ENCODE measurements at regions not wholly inside any gene's neighbourhood (a gene's known extent, or its start where the extent isn't known, plus 50 kb on each side); places are given as distances from the start of the nearest gene placed in this dataset.

- no peak for DNase-seq
- no peaks in the 10 kb centered on the region for H3K36me3 Mint-ChIP-seq (ENCODE audit: insufficient read depth)
- H3K9me3 Mint-ChIP-seq: no peaks in the 10 kb centered on the region
- H3K4me1 Mint-ChIP-seq (ENCODE audit: low read depth): no peaks in the 10 kb centered on the region
- no peak overlapping the region for H3K4me3 Mint-ChIP-seq
- peaks cover 8% of the 10 kb centered on the region for H3K27me3 Mint-ChIP-seq (ENCODE audit: low read depth)
- ATAC-seq: no peak
Observed at GRCh38 chr10:34001087-34001580, 666.7 kb upstream of the NRP1 start.

- H3K9me3 Mint-ChIP-seq: no peaks in the 10 kb centered on the region
- peaks cover 11% of the 10 kb centered on the region for H3K27me3 Mint-ChIP-seq (ENCODE audit: low read depth)
- no peaks in the 10 kb centered on the region for H3K36me3 Mint-ChIP-seq (ENCODE audit: insufficient read depth)
- no peaks in the 10 kb centered on the region for H3K4me1 Mint-ChIP-seq (ENCODE audit: low read depth)
- no peak overlapping the region for H3K4me3 Mint-ChIP-seq
- no peak for DNase-seq
- no peak for ATAC-seq
Observed at GRCh38 chr10:33993917-33994316, 659.5 kb upstream of the NRP1 start.

GRCh38 chr10:33991924-33992323 is 657.5 kb upstream of the NRP1 start:
- H3K9me3 Mint-ChIP-seq: no peaks in the 10 kb centered on the region
- no peaks in the 10 kb centered on the region for H3K4me1 Mint-ChIP-seq (ENCODE audit: low read depth)
- ATAC-seq: no peak
- no peak overlapping the region for H3K4me3 Mint-ChIP-seq
- H3K36me3 Mint-ChIP-seq (ENCODE audit: insufficient read depth): no peaks in the 10 kb centered on the region
- peaks cover 2% of the 10 kb centered on the region for H3K27me3 Mint-ChIP-seq (ENCODE audit: low read depth)
- no peak for DNase-seq

- no peak for DNase-seq
- peaks cover 4% of the 10 kb centered on the region for H3K9me3 Mint-ChIP-seq
- H3K4me3 Mint-ChIP-seq: no peak overlapping the region
- no peaks in the 10 kb centered on the region for H3K36me3 Mint-ChIP-seq (ENCODE audit: insufficient read depth)
- no peaks in the 10 kb centered on the region for H3K4me1 Mint-ChIP-seq (ENCODE audit: low read depth)
- ATAC-seq: no peak
- H3K27me3 Mint-ChIP-seq (ENCODE audit: low read depth): peaks cover 5% of the 10 kb centered on the region
Observed at GRCh38 chr10:33986515-33986914, 652.0 kb upstream of the NRP1 start.

GRCh38 chr10:33986016-33986415 is 651.5 kb upstream of the NRP1 start:
- Mint-ChIP-seq H3K4me3 (no peak overlapping the region), H3K27me3 (ENCODE audit: low read depth) (peaks cover 3% of the 10 kb centered on the region)
- ATAC-seq: no peak

GRCh38 chr10:33982995-33983394 is 648.5 kb upstream of the NRP1 start:
- Mint-ChIP-seq H3K9me3 (peaks cover 4% of the 10 kb centered on the region), H3K4me3 (no peak overlapping the region), H3K27me3 (ENCODE audit: low read depth) (peaks cover 3% of the 10 kb centered on the region), H3K4me1 (ENCODE audit: low read depth) (no peaks in the 10 kb centered on the region), H3K36me3 (ENCODE audit: insufficient read depth) (no peaks in the 10 kb centered on the region)
- DNase-seq: no peak
- no peak for ATAC-seq

More at GRCh38 chr10:33986016-33986415, 651.5 kb upstream of the NRP1 start:
- no peaks in the 10 kb centered on the region for H3K4me1 Mint-ChIP-seq (ENCODE audit: low read depth)
- no peaks in the 10 kb centered on the region for H3K36me3 Mint-ChIP-seq (ENCODE audit: insufficient read depth)
- peaks cover 4% of the 10 kb centered on the region for H3K9me3 Mint-ChIP-seq
- DNase-seq: no peak

- ATAC-seq: no peak
- Mint-ChIP-seq H3K27me3 (ENCODE audit: low read depth) (peaks cover 6% of the 10 kb centered on the region), H3K4me1 (ENCODE audit: low read depth) (no peaks in the 10 kb centered on the region), H3K9me3 (peaks cover 4% of the 10 kb centered on the region), H3K4me3 (no peak overlapping the region), H3K36me3 (ENCODE audit: insufficient read depth) (no peaks in the 10 kb centered on the region)
- DNase-seq: no peak
Observed at GRCh38 chr10:33981301-33981700, 646.8 kb upstream of the NRP1 start.

GRCh38 chr10:33979195-33979594 is 644.7 kb upstream of the NRP1 start:
- no peak for ATAC-seq
- no peak for DNase-seq

GRCh38 chr10:33975481-33975880 is 641.0 kb upstream of the NRP1 start:
- Mint-ChIP-seq H3K4me1 (ENCODE audit: low read depth) (no peaks in the 10 kb centered on the region), H3K36me3 (ENCODE audit: insufficient read depth) (no peaks in the 10 kb centered on the region), H3K9me3 (no peaks in the 10 kb centered on the region), H3K4me3 (no peak overlapping the region), H3K27me3 (ENCODE audit: low read depth) (peaks cover 5% of the 10 kb centered on the region)
- no peak for DNase-seq
- no peak for ATAC-seq

More at GRCh38 chr10:33979195-33979594, 644.7 kb upstream of the NRP1 start:
- Mint-ChIP-seq H3K27me3 (ENCODE audit: low read depth) (peaks cover 3% of the 10 kb centered on the region), H3K4me1 (ENCODE audit: low read depth) (no peaks in the 10 kb centered on the region), H3K36me3 (ENCODE audit: insufficient read depth) (no peaks in the 10 kb centered on the region), H3K9me3 (no peaks in the 10 kb centered on the region), H3K4me3 (no peak overlapping the region)

GRCh38 chr10:33974976-33975478 is 640.6 kb upstream of the NRP1 start:
- Mint-ChIP-seq H3K27me3 (ENCODE audit: low read depth) (peaks cover 5% of the 10 kb centered on the region), H3K4me1 (ENCODE audit: low read depth) (no peaks in the 10 kb centered on the region), H3K4me3 (no peak overlapping the region), H3K36me3 (ENCODE audit: insufficient read depth) (no peaks in the 10 kb centered on the region), H3K9me3 (no peaks in the 10 kb centered on the region)
- DNase-seq (no peak), ATAC-seq (no peak)

GRCh38 chr10:33968983-33969382 is 634.5 kb upstream of the NRP1 start:
- Mint-ChIP-seq H3K4me1 (ENCODE audit: low read depth) (no peaks in the 10 kb centered on the region), H3K9me3 (peaks cover 4% of the 10 kb centered on the region), H3K27me3 (ENCODE audit: low read depth) (peaks cover 2% of the 10 kb centered on the region), H3K36me3 (ENCODE audit: insufficient read depth) (no peaks in the 10 kb centered on the region), H3K4me3 (no peak overlapping the region)
- DNase-seq (no peak), ATAC-seq (no peak)

GRCh38 chr10:33967606-33968120 is 633.2 kb upstream of the NRP1 start:
- peaks cover 6% of the 10 kb centered on the region for H3K27me3 Mint-ChIP-seq (ENCODE audit: low read depth)
- H3K9me3 Mint-ChIP-seq: peaks cover 4% of the 10 kb centered on the region
- no peak overlapping the region for H3K4me3 Mint-ChIP-seq
- no peaks in the 10 kb centered on the region for H3K4me1 Mint-ChIP-seq (ENCODE audit: low read depth)
- DNase-seq (no peak), ATAC-seq (no peak)
- H3K36me3 Mint-ChIP-seq (ENCODE audit: insufficient read depth): no peaks in the 10 kb centered on the region

- no peak overlapping the region for H3K4me3 Mint-ChIP-seq
- peaks cover 4% of the 10 kb centered on the region for H3K9me3 Mint-ChIP-seq
- no peak for ATAC-seq
- peaks cover 4% of the 10 kb centered on the region for H3K27me3 Mint-ChIP-seq (ENCODE audit: low read depth)
- H3K36me3 Mint-ChIP-seq (ENCODE audit: insufficient read depth): no peaks in the 10 kb centered on the region
- no peaks in the 10 kb centered on the region for H3K4me1 Mint-ChIP-seq (ENCODE audit: low read depth)
- no peak for DNase-seq
Observed at GRCh38 chr10:33966946-33967345, 632.5 kb upstream of the NRP1 start.

- no peak for ATAC-seq
Observed at GRCh38 chr10:33965795-33966581, 631.5 kb upstream of the NRP1 start.

GRCh38 chr10:33963729-33964128 is 629.3 kb upstream of the NRP1 start:
- ATAC-seq (no peak), DNase-seq (no peak)
- peaks cover 4% of the 10 kb centered on the region for H3K27me3 Mint-ChIP-seq (ENCODE audit: low read depth)
- no peaks in the 10 kb centered on the region for H3K36me3 Mint-ChIP-seq (ENCODE audit: insufficient read depth)
- H3K4me3 Mint-ChIP-seq: no peak overlapping the region
- H3K4me1 Mint-ChIP-seq (ENCODE audit: low read depth): no peaks in the 10 kb centered on the region
- no peaks in the 10 kb centered on the region for H3K9me3 Mint-ChIP-seq

More at GRCh38 chr10:33965795-33966581, 631.5 kb upstream of the NRP1 start:
- no peak for DNase-seq
- Mint-ChIP-seq H3K9me3 (peaks cover 4% of the 10 kb centered on the region), H3K4me3 (no peak overlapping the region), H3K27me3 (ENCODE audit: low read depth) (peaks cover 4% of the 10 kb centered on the region), H3K36me3 (ENCODE audit: insufficient read depth) (no peaks in the 10 kb centered on the region), H3K4me1 (ENCODE audit: low read depth) (no peaks in the 10 kb centered on the region)

Measured in activated T-cell treated with anti-CD3 and anti-CD28 coated beads, Interleukin-2, amount 50 U/mL, for 4 hours (primary cell).